GM19351 (cell line): ENCODE measurements at regions not wholly inside any gene's neighbourhood (a gene's known extent, or its start where the extent isn't known, plus 50 kb on each side); places are given as distances from the start of the nearest gene placed in this dataset.
"Not testable (repeated sequence)": the region's sequence is repeated elsewhere in the genome, so short reads cannot be mapped to it uniquely, and the experiment has no call there.

ENCODE experiments used
- ATAC-seq: cut with Tn5 transposase; IDR thresholded peaks from one replicate; pipeline ENCODE4 v1.9.1; 2021; ENCODE audit warnings: mild to moderate bottlenecking, moderate library complexity; ENCODE audit not compliant: unreplicated experiment

- no peak for ATAC-seq
These were observed 105.4 kb upstream of the SLC7A11 start for GRCh38 chr4:138347561-138347960.

- ATAC-seq, result no peak
These were observed 102.7 kb upstream of the SLC7A11 start for GRCh38 chr4:138344851-138345250.

GRCh38 chr4:138344054-138344453 is 101.9 kb upstream of the SLC7A11 start:
- ATAC-seq, result peak; percentile 36

- ATAC-seq, result peak; percentile 62
These were observed 99.7 kb upstream of the SLC7A11 start for GRCh38 chr4:138341739-138342415.

- ATAC-seq, result no peak
These were observed 96.7 kb upstream of the SLC7A11 start for GRCh38 chr4:138338840-138339239.

- not testable (repeated sequence) for ATAC-seq
These were observed 96.1 kb upstream of the SLC7A11 start for GRCh38 chr4:138338222-138338621.

- ATAC-seq, result no peak
These were observed 92.3 kb upstream of the SLC7A11 start for GRCh38 chr4:138334346-138335016.

GRCh38 chr4:138332415-138332814 is 90.3 kb upstream of the SLC7A11 start:
- not testable (repeated sequence) for ATAC-seq

- ATAC-seq, result no peak
These were observed 88.4 kb upstream of the SLC7A11 start for GRCh38 chr4:138330531-138330930.

GRCh38 chr4:138329506-138330070 is 87.4 kb upstream of the SLC7A11 start:
- ATAC-seq, result no peak

GRCh38 chr4:138327338-138327737 is 85.2 kb upstream of the SLC7A11 start:
- no peak for ATAC-seq

- ATAC-seq, result no peak
These were observed 78.7 kb upstream of the SLC7A11 start for GRCh38 chr4:138320831-138321230.

GRCh38 chr4:138320030-138320429 is 77.9 kb upstream of the SLC7A11 start:
- ATAC-seq, result peak; percentile 55

- ATAC-seq, result no peak
These were observed 75.1 kb upstream of the SLC7A11 start for GRCh38 chr4:138317175-138317748.

GRCh38 chr4:138312536-138312911 is 70.4 kb upstream of the SLC7A11 start:
- ATAC-seq, result no peak

- no peak for ATAC-seq
These were observed 69.8 kb upstream of the SLC7A11 start for GRCh38 chr4:138311771-138312535.

GRCh38 chr4:138310991-138311390 is 68.8 kb upstream of the SLC7A11 start:
- no peak for ATAC-seq

- ATAC-seq, result no peak
These were observed 68.3 kb upstream of the SLC7A11 start for GRCh38 chr4:138310498-138310897.

GRCh38 chr4:138308356-138308755 is 66.2 kb upstream of the SLC7A11 start:
- ATAC-seq, result no peak

GRCh38 chr4:138307319-138307718 is 65.2 kb upstream of the SLC7A11 start:
- no peak for ATAC-seq

GRCh38 chr4:138305050-138305449 is 62.9 kb upstream of the SLC7A11 start:
- no peak for ATAC-seq
